HG03342 (cell line): ENCODE measurements at regions not wholly inside any gene's neighbourhood (a gene's known extent, or its start where the extent isn't known, plus 50 kb on each side); places are given as distances from the start of the nearest gene placed in this dataset.

Experiments
- ATAC-seq: cut with Tn5 transposase; IDR thresholded peaks from one replicate; pipeline ENCODE4 v1.9.1; 2021; ENCODE audit warnings: mild to moderate bottlenecking, moderate library complexity; ENCODE audit not compliant: unreplicated experiment

DNA sequence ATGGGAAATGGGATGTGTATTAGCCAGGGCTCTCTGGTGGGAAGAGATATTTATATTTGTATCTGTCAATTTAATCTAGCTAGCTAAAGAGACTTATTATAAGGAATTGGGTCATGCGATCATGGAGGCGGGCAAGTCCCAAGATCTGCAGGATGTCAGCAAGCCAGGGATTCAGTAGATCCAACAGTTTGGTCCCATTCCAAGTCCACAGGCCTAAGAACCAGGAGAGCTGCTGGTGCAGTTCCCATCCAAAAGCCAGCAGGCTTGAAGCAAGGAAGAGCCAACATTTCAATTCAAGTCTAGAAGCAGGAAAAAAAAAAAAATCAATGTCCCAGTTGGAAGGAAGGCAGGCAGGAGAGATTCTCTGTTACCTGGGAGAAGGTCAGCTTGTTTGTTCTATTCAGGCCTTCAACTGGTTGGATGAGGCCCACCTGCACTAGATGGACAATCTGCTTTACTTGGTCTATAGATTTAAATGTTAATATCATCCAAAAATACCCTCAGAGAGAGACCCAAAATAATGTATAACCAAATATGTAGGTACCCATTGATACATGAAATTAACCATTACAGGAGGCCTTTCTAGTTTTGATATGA is 60.7 kb upstream of the BCAT1 start:
- ATAC-seq, result no peak

DNA sequence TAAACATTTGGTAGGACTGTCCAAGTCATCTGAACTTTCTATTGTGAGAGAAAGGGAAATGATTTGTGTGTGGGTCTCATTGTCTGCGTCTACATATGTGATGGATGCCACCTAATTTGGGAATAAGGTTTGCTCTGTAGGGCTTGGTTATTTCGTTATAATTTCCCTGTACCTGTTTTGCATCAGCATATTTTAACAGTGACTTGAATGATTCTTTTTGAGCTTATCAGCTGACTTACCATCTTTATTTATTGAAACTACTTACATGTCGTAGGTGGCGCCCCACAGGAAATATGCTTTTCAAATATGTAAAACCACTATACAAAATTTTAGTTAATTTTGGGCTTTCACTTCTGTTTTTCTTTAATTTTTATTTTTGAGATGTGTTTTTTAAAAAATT is 56.5 kb upstream of the BCAT1 start:
- no peak for ATAC-seq

DNA sequence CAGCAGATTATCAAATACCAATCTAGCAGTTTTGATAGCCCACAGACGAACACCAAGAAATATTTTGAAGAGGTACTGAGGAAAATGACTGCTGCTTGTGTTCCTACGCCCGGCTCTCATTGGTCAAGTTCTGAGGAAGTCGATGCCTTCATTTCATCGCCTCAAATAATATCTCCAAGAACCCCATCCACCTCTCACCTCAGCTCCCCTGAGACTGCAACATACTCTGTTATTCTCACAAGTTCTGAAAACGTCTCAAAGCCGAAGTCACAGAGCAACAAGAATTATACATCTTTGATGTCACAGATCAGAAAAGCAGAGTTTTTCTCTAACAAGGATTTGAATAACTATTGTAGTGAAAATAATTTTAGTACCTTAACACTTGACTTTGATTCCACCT is 55.5 kb upstream of the BCAT1 start:
- no peak for ATAC-seq

DNA sequence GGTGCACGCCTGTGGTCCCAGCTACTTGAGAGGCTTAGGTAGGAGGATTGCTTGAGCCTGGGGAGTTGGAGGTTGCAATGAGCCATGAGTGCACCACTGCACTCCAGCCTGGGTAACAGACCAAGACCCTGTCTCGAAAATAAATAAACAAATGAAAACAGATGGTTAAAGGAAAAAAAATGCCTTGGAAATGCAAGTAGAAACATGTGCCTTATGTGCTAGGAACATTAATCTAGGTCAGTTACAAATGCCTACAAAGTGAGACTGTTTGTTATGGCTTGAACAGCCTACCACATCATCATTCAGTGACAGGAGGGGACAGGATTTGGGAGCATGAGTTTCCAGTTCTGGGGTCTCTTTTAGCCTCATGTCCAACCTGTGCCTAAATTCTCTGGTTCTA is 52.4 kb upstream of the BCAT1 start:
- ATAC-seq, result no peak
